ENCODE measurements at regions not wholly inside any gene's neighbourhood (a gene's known extent, or its start where the extent isn't known, plus 50 kb on each side); places are given as distances from the start of the nearest gene placed in this dataset.
"Not testable (repeated sequence)": the region's sequence is repeated elsewhere in the genome, so short reads cannot be mapped to it uniquely, and the experiment has no call there.

GRCh38 chr15:32536507-32537172 is 56.6 kb upstream of the GOLGA8N start:
- peak in 3 of 5 donors; percentile 4 to 19 (median 19) for DNase-seq

- not testable (repeated sequence) for DNase-seq
Measured at GRCh38 chr15:32536057-32536493, 57.2 kb upstream of the GOLGA8N start.

- DNase-seq: not testable (repeated sequence)
Measured at GRCh38 chr15:32535150-32535898, 57.9 kb upstream of the GOLGA8N start.

- not testable (repeated sequence) for DNase-seq
Measured at GRCh38 chr15:32522900-32523299, 67.5 kb upstream of the GOLGA8O start.

GRCh38 chr15:32522421-32522820 is 67.0 kb upstream of the GOLGA8O start:
- not testable (repeated sequence) for DNase-seq

- not testable (repeated sequence) for DNase-seq
Measured at GRCh38 chr15:32518976-32519375, 63.5 kb upstream of the GOLGA8O start.

GRCh38 chr15:32518013-32518412 is 62.6 kb upstream of the GOLGA8O start:
- DNase-seq: not testable (repeated sequence)

GRCh38 chr15:32516954-32517353 is 61.5 kb upstream of the GOLGA8O start:
- not testable (repeated sequence) for DNase-seq

GRCh38 chr15:32513378-32513777 is 57.9 kb upstream of the GOLGA8O start:
- DNase-seq: not testable (repeated sequence)

GRCh38 chr15:32510027-32510426 is 54.6 kb upstream of the GOLGA8O start:
- DNase-seq: not testable (repeated sequence)

GRCh38 chr15:32508081-32508480 is 52.6 kb upstream of the GOLGA8O start:
- DNase-seq: not testable (repeated sequence)

- DNase-seq: not testable (repeated sequence)
Measured at GRCh38 chr15:32506787-32507186, 51.4 kb upstream of the GOLGA8O start.

GRCh38 chr15:32505633-32506032 is 50.2 kb upstream of the GOLGA8O start:
- not testable (repeated sequence) for DNase-seq
